Memory B cell (primary cell): ENCODE measurements at regions not wholly inside any gene's neighbourhood (a gene's known extent, or its start where the extent isn't known, plus 50 kb on each side); places are given as distances from the start of the nearest gene placed in this dataset.

Experiments
- ATAC-seq: fragments of 150-1000 bp; cut with Tn5 transposase; 2 replicates; pipeline ENCODE4 v1.10.0; 2021; ENCODE audit warnings: low read depth, mild to moderate bottlenecking, moderate library complexity
- DNase-seq, 2 donors: peaks; one replicate each; pipeline ENCODE4 v3.0.0; 2022; ENCODE audit warnings: low spot score in 2 of 2
- H3K27ac Mint-ChIP-seq: one replicate; pipeline ENCODE4 v1.8.0; 2022; ENCODE audit warnings: mild to moderate bottlenecking, moderate library complexity, mixed read lengths
- H3K27me3 Mint-ChIP-seq: one replicate; pipeline ENCODE4 v1.8.0; 2022; ENCODE audit warnings: mixed read lengths
- H3K36me3 Mint-ChIP-seq: one replicate; pipeline ENCODE4 v1.8.0; 2022; ENCODE audit warnings: mild to moderate bottlenecking, mixed read lengths
- H3K4me1 Mint-ChIP-seq: one replicate; pipeline ENCODE4 v1.8.0; 2022; ENCODE audit warnings: mixed read lengths
- H3K4me3 Mint-ChIP-seq: one replicate; pipeline ENCODE4 v1.8.0; 2022; ENCODE audit warnings: mild to moderate bottlenecking, moderate library complexity, mixed read lengths
- H3K9me3 Mint-ChIP-seq: one replicate; pipeline ENCODE4 v1.8.0; 2022; ENCODE audit warnings: mixed read lengths

DNA sequence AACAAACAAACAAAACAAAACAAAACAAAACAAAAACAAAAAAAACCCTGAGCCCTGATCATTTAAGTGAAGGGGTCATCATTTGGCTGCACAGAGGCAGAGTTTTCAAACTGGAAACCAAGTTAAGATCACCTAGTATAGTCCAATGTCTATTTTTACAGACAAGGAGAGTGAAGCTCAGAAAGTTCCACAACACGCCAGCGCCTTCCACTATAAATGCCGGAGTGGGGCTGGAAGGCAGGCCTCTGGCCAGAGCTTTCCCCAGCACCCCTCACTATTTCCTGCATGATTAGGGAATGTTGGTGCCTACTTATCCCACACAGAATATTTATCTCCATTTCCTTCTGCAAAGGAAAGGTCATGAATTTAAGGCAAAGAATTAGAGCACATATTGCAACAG lies 319.7 kb upstream of the WWC1 start:
- H3K27me3 Mint-ChIP-seq: no peaks in the 10 kb centered on the region
- peaks cover 4% of the 10 kb centered on the region for H3K9me3 Mint-ChIP-seq

DNA sequence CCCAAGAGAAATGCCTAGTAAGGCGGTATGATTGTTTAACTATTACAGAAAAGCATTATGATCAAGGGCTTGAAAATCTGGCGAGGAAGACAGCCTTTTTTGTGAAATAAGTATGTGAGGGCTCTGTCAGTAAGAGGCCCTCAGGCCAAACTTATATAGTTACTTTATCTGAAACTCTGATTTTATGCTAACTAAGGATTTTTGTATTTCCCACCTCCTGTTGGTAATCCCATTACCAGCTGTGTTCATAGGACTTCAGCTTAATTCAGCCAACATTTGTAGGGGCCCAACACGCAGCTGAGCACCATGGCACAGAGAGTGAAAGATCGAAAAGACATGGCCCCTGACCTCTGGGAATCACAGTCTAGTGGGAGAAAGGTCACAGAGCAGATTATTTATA lies 318.3 kb upstream of the WWC1 start:
- Mint-ChIP-seq H3K27me3 (no peaks in the 10 kb centered on the region), H3K4me3 (no peak overlapping the region), H3K27ac (no peak overlapping the region), H3K9me3 (peaks cover 4% of the 10 kb centered on the region), H3K4me1 (no peaks in the 10 kb centered on the region), H3K36me3 (no peaks in the 10 kb centered on the region)
- DNase-seq: no peak
- ATAC-seq: no peak

More for the DNA sequence above, 319.7 kb upstream of the WWC1 start:
- DNase-seq (no peak), ATAC-seq (no peak)
- Mint-ChIP-seq H3K4me1 (no peaks in the 10 kb centered on the region), H3K27ac (no peak overlapping the region), H3K4me3 (no peak overlapping the region), H3K36me3 (no peaks in the 10 kb centered on the region)

DNA sequence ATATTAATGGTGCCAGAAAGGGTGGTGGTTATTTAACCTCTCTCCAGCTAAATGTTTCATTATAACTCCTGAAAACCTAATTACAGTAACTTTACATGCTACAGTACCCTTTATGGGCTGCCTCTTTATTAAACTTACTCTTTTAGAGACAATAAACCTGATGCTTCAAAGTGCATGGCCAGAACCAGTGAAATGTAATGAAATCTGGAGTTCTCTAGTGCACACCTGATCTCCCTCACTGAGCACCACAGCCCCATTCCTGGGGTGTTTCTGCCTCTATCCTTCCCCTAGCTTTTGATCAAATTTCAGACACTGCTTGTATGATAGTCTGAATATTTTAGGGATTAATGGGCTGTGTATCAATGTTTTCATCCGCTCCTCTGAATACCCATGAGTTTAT lies 306.5 kb upstream of the WWC1 start:
- no peak for DNase-seq
- Mint-ChIP-seq H3K27me3 (peaks cover 5% of the 10 kb centered on the region), H3K4me1 (no peaks in the 10 kb centered on the region), H3K9me3 (peaks cover 14% of the 10 kb centered on the region), H3K4me3 (no peak overlapping the region), H3K27ac (no peak overlapping the region), H3K36me3 (no peaks in the 10 kb centered on the region)
- ATAC-seq: no peak

DNA sequence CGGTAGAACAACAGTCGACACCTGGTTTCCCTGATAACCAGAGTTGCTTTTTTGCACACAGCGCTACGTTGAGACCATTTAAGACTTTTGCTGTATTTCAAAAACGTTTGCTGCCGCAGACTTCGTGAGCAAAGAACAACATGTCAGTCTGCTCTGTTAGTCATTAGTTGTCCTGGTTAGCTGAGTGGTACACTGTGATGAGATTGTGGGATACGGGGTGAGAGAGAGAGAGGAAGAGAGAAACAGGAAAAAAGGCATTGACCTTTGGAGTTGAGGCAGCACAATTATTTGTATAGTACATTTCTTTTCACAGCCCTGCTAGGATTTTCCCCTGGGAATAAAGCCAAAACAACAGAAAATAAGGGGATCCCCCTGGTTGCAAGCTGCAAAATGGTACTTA lies 306.1 kb upstream of the WWC1 start:
- Mint-ChIP-seq H3K9me3 (peaks cover 11% of the 10 kb centered on the region), H3K4me1 (no peaks in the 10 kb centered on the region), H3K27ac (no peak overlapping the region), H3K36me3 (no peaks in the 10 kb centered on the region), H3K4me3 (no peak overlapping the region), H3K27me3 (peaks cover 5% of the 10 kb centered on the region)
- DNase-seq: no peak
- no peak for ATAC-seq

DNA sequence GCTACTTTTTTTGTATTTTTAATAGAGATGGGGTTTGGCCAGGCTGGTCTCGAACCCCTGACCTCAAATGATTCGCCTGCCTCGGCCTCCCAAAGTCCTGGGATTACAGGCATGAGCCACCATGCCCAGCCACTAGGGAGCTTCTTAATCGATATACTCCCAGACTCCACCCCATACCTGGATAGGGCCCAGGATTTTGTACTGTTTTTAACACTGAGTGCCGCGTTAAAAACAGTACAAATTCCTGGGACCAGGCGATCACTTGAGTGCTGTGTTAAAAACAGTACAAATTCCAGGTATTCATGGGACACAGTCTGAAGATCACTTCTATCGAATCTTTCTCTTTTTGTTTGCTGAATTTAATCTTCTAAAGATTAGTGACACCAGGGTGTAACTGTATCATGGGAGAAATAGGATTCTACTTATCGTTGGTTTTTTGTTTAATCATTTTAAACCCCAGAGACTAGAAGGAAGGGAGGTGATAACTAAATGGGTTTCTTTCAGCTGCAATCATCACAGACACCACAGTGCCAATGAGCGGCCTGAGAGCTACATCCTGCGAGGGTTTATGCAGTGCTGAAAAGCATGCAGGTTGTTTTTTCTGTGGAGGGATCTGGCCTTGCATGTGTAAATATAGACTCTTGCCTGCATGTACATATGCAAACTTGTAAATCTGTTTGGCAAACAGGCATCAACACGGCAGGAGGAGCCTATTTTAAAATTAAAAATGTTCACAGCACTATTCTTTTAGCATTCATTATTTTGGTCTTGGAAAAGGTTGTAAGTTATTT lies 303.8 kb upstream of the WWC1 start:
- Mint-ChIP-seq H3K36me3 (no peaks in the 10 kb centered on the region), H3K27me3 (peaks cover 5% of the 10 kb centered on the region), H3K4me1 (no peaks in the 10 kb centered on the region), H3K27ac (no peak overlapping the region), H3K9me3 (peaks cover 6% of the 10 kb centered on the region), H3K4me3 (no peak overlapping the region)
- ATAC-seq (no peak), DNase-seq (no peak)

DNA sequence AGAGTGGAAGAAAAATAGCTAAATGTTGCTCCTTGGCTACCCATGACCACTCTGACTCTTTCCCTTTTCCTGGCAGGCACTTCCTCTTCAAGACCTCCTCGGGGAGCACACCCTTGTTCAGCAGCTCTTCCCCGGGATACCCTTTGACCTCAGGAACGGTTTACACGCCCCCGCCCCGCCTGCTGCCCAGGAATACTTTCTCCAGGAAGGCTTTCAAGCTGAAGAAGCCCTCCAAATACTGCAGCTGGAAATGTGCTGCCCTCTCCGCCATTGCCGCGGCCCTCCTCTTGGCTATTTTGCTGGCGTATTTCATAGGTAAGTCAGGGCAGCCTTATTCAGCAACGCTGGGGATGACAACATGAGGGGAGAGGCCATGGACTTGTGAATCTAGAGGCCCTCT lies 298.6 kb upstream of the WWC1 start:
- peaks cover 5% of the 10 kb centered on the region for H3K27me3 Mint-ChIP-seq
- no peak overlapping the region for H3K4me3 Mint-ChIP-seq
- peaks cover 6% of the 10 kb centered on the region for H3K9me3 Mint-ChIP-seq
- ATAC-seq (no peak), DNase-seq (no peak)
- no peaks in the 10 kb centered on the region for H3K4me1 Mint-ChIP-seq
- H3K36me3 Mint-ChIP-seq: no peaks in the 10 kb centered on the region
- H3K27ac Mint-ChIP-seq: no peak overlapping the region

DNA sequence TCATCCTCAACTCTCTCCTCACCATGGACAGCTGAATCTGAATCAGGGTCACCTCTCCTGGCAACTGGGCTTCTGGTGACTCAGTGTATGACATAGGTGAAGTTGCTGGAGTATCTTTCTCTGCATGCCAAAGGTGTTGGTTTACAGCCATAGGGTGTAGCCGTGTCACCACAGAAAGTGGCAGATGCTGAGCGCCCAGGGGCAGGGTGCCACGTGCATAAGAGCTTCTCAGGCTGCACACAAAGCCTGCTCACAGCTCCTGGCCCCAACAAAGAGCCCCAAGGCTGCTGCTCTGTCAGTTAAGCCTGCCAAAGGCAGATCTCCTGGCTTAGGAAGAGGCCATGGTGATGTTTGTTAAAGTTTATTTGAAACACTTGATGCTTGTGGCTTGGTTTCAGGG lies 297.7 kb upstream of the WWC1 start:
- Mint-ChIP-seq H3K4me1 (no peaks in the 10 kb centered on the region), H3K9me3 (peaks cover 6% of the 10 kb centered on the region), H3K27me3 (peaks cover 5% of the 10 kb centered on the region), H3K4me3 (no peak overlapping the region), H3K27ac (no peak overlapping the region), H3K36me3 (no peaks in the 10 kb centered on the region)
- DNase-seq (no peak), ATAC-seq (no peak)

DNA sequence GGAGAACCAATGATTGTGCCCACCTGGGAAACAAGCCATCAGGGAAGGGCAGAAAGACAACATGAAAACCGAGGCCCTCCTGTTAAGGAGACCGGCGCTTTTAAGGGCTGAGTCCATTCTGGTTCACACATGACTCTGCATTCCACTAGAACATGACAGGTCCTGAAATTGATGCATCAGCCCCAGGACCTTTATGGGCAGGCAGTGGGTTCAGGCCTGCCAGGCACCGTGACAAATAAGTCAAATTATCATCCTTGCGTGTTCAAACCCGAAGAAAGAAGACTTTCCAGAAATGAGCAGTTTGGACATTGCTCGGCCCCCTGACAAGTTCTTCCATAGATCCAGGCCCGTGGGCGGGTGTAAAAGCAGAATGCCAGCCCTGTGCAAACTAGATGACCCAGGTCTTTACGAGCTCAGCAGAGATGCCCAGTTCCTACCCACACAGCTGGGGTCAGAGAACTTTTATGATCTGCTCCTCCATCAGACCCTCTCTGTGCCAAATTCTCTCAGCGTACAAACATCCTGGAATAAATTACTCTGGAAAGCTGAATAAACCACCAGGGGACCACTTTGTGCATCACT lies 295.5 kb upstream of the WWC1 start:
- peaks cover 2% of the 10 kb centered on the region for H3K27me3 Mint-ChIP-seq
- no peaks in the 10 kb centered on the region for H3K9me3 Mint-ChIP-seq
- H3K4me1 Mint-ChIP-seq: no peaks in the 10 kb centered on the region
- ATAC-seq (no peak), DNase-seq (no peak)
- H3K36me3 Mint-ChIP-seq: no peaks in the 10 kb centered on the region
- no peak overlapping the region for H3K4me3 Mint-ChIP-seq
- no peak overlapping the region for H3K27ac Mint-ChIP-seq

DNA sequence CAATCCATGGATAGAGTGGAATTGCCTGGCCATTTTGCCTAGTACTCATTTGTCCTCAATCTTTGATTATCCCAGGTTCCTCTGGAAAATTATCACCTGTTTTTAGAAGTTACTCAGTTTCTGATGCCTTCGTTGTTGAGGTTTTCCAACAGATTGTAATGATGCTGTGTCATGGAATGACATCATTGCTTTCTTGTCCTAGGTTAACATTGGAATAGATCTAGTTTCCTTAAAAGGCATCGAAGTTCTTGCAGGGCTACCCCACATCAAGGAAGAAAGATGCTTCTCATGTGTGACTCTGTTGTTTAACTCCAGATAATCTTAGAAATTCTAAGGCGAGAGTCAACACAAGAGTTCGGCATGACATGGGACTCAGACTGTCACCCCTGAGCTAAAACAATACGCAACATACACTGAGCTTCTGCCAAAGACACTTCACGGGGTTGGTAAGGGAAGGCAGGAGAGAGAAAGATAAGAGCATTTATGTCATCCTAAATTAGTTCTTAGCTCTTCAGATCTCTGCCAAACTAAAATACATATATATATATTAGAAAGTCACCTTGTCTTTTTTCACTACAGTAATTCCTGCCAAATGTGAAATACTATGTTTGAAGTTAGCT lies 293.2 kb upstream of the WWC1 start:
- ATAC-seq: no peak
- H3K4me1 Mint-ChIP-seq: no peaks in the 10 kb centered on the region
- H3K9me3 Mint-ChIP-seq: no peaks in the 10 kb centered on the region
- no peaks in the 10 kb centered on the region for H3K36me3 Mint-ChIP-seq
- H3K27me3 Mint-ChIP-seq: peaks cover 2% of the 10 kb centered on the region
- DNase-seq: no peak
- H3K27ac Mint-ChIP-seq: no peak overlapping the region
- H3K4me3 Mint-ChIP-seq: no peak overlapping the region

DNA sequence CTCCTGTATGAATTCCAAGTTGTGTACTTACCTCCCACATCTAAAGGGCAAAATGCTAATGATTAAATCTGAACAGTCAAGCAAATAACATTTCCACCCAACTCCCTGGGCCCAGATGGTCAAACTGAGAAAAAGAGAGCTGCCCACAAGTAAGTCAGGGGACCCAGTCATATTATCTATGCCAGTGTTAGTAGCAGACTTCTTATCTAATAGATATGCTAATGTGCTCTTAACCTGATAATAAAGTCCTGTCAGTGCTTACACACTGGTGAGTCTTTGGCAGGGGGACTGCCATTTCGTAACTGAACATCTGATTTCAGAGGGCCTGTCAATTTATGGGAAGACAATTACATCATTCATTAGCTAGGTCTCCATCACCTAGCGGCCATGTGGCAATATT lies 292.3 kb upstream of the WWC1 start:
- Mint-ChIP-seq H3K4me1 (no peaks in the 10 kb centered on the region), H3K9me3 (no peaks in the 10 kb centered on the region), H3K4me3 (no peak overlapping the region), H3K27ac (no peak overlapping the region), H3K36me3 (no peaks in the 10 kb centered on the region), H3K27me3 (peaks cover 2% of the 10 kb centered on the region)
- ATAC-seq (no peak), DNase-seq (no peak)

DNA sequence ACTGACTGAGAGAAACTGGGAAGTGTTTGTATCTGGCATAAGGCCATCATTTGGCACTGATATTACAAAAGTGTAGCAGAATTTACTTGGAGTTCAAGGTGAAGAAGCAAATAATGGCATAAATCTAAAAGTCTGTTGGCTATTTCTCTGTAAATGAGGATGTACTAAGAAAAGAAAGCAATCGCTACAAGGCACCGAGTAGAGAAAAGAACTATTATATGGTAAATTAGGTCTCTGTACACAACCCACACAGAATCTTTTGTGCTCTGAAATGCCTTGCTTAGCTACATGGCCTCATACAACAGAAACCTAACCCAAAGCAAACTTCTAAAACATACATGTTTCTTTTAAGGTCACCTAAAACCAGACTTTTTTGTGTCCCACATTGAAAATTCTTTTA lies 290.1 kb upstream of the WWC1 start:
- no peaks in the 10 kb centered on the region for H3K9me3 Mint-ChIP-seq
- no peak overlapping the region for H3K27ac Mint-ChIP-seq
- no peaks in the 10 kb centered on the region for H3K4me1 Mint-ChIP-seq
- no peak overlapping the region for H3K4me3 Mint-ChIP-seq
- ATAC-seq (no peak), DNase-seq (no peak)
- peaks cover 2% of the 10 kb centered on the region for H3K27me3 Mint-ChIP-seq
- H3K36me3 Mint-ChIP-seq: no peaks in the 10 kb centered on the region

DNA sequence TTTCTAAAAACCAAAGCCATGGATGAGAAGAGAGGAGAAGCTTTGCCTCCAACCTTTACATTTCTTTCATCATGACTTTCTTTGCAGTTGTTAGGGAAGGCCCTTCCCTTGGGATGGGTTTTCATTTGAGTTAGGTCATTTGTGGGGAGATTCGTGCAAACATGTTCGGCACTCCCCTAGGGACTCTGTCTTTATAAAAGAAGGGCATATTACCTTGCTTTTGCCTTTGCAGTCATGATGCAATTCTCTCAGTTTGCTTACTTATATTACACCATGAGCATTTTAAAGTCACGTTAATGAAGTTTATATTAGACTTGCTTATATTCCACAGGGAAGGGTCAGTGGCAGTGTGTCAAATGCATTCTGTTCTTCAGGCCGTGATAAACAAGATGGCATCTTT lies 289.3 kb upstream of the WWC1 start:
- H3K4me3 Mint-ChIP-seq: no peak overlapping the region
- no peak for DNase-seq
- ATAC-seq: no peak

DNA sequence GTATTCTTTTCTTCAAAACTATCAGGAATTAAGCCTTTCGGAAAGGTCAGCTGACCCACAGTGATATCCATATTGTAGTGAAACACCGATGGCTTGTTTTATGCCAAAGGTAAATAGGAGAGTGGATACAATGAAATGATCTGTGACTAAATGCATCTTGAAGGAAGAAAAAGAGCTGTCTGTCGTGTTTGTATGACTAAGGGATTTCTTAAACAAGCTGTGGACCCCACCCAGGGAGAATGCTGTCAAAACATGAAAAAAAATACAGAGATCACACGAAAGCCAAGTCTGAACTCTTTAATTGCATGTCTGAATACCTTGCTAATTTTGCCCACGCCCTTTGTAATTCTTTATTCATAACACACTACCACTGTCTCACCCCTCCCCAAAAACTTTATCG lies 286.4 kb upstream of the WWC1 start:
- Mint-ChIP-seq H3K4me3 (no peak overlapping the region), H3K36me3 (no peaks in the 10 kb centered on the region), H3K27me3 (no peaks in the 10 kb centered on the region), H3K27ac (no peak overlapping the region), H3K4me1 (no peaks in the 10 kb centered on the region), H3K9me3 (no peaks in the 10 kb centered on the region)
- ATAC-seq (no peak), DNase-seq (no peak)

More for the DNA sequence above, 289.3 kb upstream of the WWC1 start:
- no peaks in the 10 kb centered on the region for H3K36me3 Mint-ChIP-seq
- H3K9me3 Mint-ChIP-seq: no peaks in the 10 kb centered on the region
- no peaks in the 10 kb centered on the region for H3K4me1 Mint-ChIP-seq
- H3K27ac Mint-ChIP-seq: no peak overlapping the region
- peaks cover 2% of the 10 kb centered on the region for H3K27me3 Mint-ChIP-seq

DNA sequence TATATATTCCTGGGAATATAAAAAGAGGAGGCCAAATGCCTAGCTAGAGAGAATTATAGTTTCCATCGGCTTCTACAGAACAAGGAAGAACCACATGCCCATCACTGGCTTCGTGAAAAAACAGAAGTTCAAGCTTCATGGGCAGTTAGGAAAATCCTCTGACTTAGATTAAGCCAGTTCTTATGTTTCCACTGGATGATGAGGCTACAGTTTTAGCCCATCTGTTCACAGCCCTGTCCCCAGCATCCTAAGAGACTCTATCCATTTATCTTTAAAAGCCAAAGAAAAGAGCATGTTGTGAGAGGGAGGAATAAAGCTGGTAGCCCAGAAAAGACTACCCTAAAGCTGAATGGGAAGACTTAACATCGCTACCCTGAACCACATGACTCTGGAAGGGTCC lies 285.5 kb upstream of the WWC1 start:
- Mint-ChIP-seq H3K36me3 (no peaks in the 10 kb centered on the region), H3K27me3 (no peaks in the 10 kb centered on the region), H3K9me3 (no peaks in the 10 kb centered on the region), H3K27ac (no peak overlapping the region), H3K4me1 (no peaks in the 10 kb centered on the region), H3K4me3 (no peak overlapping the region)
- ATAC-seq: no peak
- no peak for DNase-seq
